G401 (cell line): ENCODE measurements at regions not wholly inside any gene's neighbourhood (a gene's known extent, or its start where the extent isn't known, plus 50 kb on each side); places are given as distances from the start of the nearest gene placed in this dataset.
"Not testable (repeated sequence)": the region's sequence is repeated elsewhere in the genome, so short reads cannot be mapped to it uniquely, and the experiment has no call there.

Experiments
- DNase-seq: peaks from one replicate; pipeline ENCODE4 v3.0.0-alpha.2; 2015; ENCODE audit warnings: low spot score
- in situ Hi-C: cut with HindIII; loops from 2 replicates; pipeline ENCODE4 v1.10.0; 2016; ENCODE audit warnings: low sequenced_read_pairs, mixed read lengths

DNA sequence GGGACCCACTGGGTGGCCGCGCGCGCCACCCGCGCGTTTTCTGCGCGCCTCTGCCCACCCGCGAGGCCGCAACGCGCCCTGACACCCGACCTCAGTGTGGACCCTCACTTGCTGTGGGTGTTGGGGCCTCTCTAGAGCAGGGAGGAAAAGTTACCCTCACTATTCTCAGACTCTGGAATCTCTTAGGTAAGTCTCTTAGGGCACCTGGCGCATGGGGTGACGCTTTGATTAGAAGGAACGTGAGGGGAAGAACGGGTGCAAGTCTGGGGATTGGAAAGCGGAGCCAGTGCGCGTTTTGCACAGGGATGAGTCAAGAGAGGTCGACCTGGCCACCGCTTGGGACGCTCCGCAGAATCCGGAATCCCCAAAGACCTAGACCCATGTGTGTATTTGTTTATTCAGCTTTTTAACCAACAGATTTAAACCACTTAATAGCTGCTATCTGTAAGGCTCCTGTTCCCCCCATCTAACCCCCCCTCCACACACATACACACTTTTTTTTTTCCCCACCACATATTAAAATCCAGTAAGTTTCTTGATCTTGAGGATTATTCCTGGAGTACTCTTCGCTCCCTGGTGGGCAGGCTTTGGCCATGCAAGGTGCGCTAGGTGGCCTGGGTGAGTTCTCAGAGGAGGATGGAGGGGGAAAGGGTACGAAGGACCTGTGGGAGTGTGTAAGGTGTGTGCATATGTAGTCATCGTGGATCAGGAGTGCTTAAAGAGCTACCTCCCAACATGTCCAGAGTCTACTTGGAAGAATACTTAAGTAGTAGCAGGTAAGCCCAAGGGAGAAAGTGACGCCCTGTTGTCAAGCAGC is 169.1 kb upstream of the PPP1R3A start:
- in situ Hi-C loops: no loop called here
- no peak for DNase-seq

DNA sequence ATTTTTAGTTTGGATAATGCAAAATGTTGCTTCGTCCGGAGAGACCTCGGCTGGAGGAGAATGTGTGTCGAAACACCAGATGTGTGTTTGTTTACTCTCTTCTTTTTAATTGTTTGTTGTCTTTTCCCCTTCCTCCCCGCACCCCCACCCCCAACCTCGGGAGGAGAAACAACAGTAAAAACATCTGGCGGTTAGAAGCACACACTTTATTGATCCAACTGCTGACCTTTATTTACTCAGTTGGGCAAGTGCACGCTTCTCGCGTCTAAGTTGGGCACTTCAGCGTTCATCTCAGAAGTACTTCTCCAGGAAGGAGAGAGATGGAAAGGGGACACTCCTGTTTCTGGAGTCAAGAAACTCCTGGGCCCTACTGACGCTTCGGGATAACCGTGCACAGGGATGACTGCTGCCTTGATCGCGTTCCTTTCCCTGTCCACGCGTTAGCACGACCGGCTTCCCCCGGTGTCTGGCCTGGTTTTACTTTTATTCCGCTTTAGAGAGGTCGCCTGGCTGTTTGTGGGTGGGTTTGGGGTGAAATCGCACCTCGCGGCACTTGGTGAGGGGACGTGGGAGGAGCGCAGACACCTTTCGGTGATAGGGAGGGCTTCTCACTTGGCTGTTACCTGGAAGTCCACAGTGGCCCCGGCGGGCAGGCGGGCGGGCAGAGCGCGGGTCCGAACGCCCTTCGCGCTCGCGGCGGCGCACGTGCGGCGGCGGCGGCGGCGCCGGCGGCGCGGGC is 168.3 kb upstream of the PPP1R3A start:
- in situ Hi-C loops: no loop called here

DNA sequence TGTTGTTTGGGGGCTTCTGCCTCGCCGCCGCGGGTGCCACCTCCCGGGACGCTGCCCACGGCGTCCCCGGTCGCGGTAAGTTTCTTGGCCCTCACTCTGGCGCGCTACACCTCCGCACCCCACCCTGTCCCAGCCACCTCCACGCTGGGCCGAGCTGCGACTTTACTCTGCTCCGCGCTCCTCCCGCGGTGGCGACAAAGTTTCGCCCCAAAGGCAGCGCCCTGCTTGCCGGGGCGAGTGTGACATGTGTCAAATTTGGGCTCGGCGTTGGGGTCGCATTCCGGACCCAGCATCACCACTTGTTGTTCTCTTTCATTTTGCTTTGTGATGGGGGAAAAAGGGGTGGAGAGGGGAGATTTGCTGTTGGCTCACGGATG is 167.7 kb upstream of the PPP1R3A start:
- in situ Hi-C loops: no loop called here

More for the DNA sequence above, 168.3 kb upstream of the PPP1R3A start:
- no peak for DNase-seq

DNA sequence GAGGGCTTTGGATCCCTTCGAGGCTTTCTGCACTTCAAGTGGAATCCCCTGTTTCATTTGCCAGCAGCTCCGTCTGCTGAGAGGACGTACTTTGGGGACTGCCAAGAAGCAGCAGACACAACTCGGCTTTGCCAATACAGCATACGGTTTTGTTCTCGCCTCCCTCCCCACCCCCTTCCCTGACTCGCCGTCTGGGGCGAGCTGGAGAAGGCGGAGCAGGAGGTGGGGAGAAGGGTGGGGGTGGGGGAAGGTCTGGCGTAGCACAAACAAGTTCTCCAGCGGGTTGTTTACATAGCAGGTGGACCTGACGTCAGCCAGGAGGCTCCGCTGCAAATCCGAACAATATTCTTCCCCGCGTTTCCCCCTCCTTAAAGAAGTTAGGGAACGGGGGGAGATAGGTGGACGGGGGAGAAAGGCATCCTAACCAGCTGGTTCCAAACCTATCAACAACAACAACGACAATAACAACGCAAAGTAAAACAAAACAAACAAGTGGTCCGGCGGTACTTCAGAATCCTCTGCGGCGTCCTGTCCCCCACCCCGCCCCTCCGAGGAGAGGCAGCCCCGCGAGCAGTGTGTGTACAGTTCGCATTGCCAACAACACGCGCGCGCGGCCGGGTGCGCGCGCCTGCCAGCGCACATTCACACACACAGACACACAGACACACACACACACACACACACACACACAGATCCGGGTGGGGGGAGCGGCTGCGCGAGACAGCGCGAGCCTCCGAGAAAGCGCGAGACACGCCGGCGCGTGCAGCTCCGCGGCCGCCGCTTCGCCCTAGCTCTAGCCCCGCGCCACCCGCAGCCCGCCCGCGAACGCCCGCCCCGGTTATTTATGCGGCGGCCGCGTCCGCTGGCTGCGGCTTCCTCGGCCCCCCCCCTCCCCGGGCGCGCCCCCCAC is 167.0 kb upstream of the PPP1R3A start:
- in situ Hi-C loops: no loop called here
- peak; percentile 8 for DNase-seq

More for the DNA sequence above, 167.7 kb upstream of the PPP1R3A start:
- DNase-seq: no peak

DNA sequence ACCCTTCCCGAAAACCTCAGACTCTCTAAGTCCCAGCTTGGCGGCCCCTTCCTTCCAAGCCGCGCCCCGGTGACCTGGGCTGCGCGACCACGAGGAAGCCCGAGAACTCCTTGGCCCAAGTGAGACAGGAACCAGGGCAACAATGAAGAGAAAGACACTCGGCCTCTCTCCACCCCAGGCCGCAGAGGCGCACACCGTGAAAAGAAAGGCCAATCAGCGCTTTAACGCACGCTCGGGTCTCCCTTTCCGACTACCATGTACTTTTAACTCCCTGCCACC is 166.4 kb upstream of the PPP1R3A start:
- in situ Hi-C loops: no loop called here
- no peak for DNase-seq

DNA sequence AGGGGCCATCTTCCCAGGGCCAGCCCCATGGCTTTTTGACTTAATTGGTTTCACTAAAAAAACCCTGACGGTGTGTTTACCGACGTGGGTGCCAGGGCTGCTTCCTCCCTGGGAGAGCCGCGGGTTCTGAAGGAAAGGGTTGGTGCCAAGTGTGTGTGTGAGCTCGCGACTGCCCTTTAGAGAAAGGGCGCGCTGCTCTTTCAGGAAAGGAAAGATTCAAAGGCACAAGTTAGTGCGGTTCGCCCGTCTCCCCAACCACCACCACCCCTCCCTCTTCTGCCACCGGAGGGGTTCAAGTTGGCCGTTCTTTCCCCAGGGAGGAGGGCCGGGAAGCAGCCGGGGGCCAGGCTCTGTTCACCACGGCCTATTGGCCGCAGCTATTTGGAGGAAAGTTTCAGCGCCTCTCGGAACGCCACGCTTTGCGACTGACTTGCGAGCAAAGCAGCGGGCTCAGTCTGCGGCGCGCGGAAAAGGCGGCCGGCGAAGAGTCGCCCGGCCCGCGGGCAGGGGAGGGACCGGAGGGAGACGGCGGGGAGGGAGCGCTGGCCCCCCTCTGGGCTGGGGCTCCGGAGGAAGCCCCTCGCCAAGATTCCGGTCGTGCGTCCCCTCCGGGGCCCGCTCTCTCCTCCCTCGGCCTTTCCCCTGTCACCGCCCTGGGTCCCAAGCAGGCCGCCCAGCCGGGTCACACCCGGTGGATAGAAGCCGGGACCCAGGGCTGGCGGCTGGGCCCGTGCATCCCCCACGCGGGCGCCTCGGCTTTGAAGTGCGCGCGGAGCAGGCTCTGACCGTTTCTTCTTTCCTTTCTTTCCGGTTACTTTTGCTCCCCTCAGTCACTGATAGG is 165.9 kb upstream of the PPP1R3A start:
- in situ Hi-C loops: no loop called here
- DNase-seq: no peak

DNA sequence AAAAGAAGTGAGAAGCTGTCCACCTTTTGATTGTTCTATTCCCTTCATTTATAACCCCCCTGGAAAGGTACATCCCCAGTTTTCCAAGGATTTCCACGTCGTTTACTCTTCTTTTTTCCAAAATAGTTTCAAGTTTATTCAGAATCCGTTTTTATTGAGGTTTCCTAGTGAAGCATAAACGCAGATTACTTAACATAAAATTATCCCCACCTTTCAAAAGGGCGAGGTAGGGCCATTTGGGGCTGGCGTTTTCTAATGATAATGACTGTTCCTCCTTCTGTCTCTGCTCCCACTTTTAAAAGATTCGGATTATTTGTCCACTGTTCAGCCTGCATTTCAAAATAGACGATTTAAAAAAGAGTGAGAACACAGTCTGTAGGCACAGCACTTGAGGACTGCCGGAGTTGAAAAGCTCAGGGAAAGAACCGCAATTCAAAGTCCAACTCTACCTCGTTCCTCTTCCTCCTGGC is 165.2 kb upstream of the PPP1R3A start:
- in situ Hi-C loops: no loop called here
- no peak for DNase-seq

DNA sequence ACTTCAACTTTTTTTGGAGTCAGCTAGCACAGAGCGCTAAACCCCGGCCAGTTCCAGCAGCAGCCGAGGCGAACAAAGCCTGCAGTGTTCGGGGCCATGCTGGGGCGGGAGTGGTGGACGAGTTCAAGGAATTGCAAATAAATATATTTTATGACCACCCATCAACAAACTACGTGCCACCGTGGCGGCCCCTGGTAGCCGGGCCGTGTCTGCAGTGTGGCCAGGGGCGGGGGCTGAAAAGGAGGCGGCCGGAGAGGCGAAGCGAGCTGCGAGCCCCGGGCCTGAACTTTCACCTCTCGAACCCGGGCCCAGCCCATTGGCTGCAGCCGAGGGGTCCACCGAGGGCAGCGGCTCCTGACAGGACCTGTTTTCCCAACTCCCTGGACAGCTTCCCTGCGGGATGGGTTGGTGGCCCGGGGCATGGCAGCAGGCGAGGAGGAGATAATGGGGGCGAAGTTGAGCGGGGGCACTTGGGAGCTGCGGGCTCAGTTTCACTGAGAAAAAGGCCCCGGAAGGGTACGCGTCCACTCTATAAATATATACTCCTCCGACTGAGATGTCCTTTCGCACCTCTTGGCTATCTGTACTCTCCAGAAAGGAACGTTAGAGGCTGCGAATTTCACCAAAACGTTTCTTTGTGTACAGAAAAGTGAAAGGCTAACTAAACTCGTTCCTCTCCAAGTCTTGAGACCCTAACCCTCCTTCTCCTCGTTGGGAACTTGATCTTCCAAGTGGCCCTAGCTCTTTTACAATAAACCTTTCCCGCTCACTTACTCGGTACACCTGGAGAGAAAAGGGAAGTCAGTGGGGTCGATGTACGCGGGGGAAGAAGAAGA is 164.6 kb upstream of the PPP1R3A start:
- in situ Hi-C loops: no loop called here

DNA sequence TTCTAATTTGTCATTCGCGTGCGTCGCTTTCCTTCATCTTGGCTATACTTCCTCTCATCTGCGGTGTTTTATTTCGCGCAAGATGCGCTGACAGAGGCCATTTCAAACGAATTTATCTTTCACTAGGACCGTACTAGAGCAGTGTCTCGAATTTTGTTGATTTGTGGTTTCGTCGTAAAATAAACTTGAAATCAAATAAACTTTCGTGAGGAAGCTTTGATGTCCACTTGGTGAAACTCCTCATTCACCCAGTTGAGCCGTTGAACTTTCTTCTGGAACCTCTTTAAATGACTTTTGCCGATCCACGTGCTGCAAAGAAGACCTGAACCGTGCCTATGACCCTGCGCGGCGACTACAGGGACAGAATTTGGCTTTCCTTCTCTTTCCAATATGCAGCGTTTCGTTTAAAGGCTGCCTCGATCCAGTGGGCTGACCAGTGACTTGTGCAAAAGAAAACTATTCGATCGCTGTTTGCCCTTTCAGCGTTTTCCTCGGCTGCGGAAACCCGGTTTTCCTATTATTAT is 163.9 kb upstream of the PPP1R3A start:
- in situ Hi-C loops: no loop called here
- DNase-seq: no peak

More for the DNA sequence above, 164.6 kb upstream of the PPP1R3A start:
- no peak for DNase-seq

DNA sequence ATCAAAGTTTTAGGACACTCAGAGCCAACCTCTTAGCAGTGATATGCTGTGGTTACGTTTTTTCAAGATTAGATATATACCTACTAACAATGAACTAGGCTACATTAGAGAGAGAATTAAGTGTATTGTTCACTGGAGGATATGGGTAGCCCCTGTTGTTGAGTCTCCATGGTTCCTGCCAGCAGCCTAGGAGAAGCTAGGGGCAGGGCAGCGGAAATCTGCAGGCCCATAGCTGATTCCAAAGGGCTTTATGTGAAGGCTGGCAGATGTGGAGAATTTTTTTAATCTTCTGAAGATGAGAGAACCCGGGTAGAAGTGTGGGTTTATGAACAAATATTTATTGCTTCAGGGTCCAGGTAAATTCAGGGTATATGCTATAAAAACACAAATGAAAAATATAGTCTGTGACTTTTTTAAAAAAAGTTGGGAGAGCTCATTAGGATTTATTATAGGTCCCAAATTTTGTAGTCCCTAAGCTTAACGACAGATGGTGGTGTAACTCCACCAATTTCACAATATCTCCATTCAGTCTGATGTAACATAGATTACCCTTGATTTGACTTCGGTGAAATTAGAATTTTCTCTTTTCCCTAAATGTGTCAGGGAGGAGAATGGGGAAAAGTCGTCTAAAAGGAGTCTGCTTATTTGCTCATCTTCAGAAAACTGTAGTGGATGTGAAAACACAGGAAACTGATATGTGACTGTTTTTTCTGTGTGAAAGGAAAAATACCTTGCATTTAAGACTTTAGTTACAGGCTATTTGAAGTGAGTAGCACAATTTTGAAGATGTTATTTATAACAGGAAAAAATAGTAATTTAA is 163.0 kb upstream of the PPP1R3A start:
- in situ Hi-C loops: no loop called here
- peak; percentile 11 for DNase-seq

DNA sequence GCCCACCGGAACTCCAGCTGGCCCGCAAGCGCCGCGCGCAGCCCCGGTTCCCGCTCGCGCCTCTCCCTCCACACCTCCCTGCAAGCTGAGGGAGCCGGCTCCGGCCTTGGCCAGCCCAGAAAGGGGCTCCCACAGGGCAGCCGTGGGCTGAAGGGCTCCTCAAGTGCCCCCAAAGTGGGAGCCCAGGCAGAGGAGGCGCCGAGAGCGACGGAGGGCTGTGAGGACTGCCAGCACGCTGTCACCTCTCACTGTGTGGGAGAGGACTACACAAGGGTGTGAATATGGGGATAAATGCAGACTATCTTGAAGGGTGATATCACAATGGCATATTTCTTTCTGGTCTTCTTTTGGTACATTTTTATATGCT is 158.3 kb upstream of the PPP1R3A start:
- DNase-seq, in situ Hi-C loops: not testable (repeated sequence)

DNA sequence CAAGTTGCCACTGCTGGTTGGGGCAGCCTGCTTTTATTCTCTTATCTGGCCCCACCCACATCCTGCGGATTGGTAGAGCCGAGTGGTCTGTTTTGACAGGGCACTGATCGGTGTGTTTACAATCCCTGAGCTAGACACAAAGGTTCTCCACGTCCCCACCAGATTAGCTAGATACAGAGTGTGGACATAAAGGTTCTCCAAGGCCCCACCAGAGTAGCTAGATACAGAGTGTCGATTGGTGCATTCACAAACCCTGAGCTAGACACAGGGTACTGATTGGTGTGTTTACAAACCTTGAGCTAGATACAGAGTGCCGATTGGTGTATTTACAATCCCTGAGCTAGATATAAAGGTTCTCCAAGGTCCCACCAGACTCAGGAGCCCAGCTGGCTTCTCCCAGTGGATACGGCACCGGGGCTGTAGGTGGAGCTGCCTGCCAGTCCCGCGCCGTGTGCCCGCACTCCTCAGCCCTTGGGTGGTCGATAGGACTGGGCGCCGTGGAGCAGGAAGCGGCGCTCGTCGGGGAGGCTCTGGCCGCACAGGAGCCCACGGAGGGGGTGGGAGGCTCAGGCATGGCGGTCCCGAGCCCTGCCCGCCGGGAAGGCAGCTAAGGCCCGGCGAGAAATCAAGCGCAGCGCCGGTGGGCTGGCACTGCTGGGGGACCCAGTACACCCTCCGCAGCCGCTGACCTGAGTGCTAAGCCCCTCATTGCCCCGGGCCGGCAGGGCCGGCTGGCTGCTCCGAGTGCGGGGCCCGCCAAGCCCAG is 157.8 kb upstream of the PPP1R3A start:
- DNase-seq, in situ Hi-C loops: not testable (repeated sequence)

DNA sequence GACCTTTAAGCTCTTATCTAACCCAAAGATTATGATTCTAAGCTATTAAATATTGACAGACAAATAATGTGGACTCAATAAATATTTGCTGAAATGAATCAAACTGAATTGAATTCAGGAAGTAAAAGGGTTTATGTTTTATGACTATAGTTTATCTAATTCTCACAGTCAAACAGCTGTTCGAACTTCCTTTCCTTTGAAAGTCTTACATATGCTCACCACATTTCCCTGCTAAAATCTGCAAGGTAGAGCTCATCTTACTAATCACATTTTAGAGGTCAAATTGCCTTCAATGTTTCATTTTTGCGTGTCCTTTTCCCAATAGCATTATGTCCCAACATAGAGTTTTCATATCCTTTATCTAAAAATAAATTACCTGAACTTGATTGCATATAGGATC is 154.9 kb upstream of the PPP1R3A start:
- no peak for DNase-seq

DNA sequence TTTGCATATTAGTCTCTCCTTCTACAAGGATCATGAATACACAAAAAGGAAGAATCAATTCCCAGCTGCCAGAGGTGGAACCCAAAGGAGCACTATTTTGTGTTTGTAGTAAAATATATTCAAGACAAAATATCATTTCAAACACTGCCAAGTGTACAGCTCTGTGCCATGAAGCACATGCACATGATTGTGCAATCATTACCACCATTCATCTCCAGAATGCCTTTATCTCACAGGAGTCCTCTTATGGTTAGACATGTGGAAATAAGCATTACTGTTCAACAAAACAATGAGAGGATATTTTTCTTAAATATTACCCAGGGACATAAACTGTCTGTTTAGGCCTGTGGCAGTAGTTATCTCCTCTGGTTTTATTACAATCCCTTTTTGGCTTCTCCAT is 151.4 kb upstream of the PPP1R3A start:
- in situ Hi-C loops: no loop called here
- no peak for DNase-seq

More for the DNA sequence above, 154.9 kb upstream of the PPP1R3A start:
- in situ Hi-C loops: no loop called here

DNA sequence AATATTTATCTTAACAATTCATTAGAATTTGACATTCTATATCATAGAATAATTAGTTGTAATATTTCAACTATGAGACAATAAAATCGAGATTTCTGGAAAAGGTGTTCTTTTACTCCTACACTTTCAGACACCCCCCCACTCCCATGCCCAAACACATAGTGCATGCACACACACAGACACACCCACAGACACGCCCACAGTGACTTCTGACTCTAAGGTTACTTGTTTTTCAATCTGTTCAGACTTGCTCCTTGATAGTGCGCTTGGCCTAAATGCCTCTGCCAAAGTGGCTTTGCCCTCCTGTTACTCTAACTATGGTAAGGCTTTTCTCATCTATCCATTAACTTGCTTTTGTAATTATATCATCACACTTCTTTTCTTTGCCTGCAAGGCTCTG is 144.0 kb upstream of the PPP1R3A start:
- no peak for DNase-seq
- in situ Hi-C loops: no loop called here

DNA sequence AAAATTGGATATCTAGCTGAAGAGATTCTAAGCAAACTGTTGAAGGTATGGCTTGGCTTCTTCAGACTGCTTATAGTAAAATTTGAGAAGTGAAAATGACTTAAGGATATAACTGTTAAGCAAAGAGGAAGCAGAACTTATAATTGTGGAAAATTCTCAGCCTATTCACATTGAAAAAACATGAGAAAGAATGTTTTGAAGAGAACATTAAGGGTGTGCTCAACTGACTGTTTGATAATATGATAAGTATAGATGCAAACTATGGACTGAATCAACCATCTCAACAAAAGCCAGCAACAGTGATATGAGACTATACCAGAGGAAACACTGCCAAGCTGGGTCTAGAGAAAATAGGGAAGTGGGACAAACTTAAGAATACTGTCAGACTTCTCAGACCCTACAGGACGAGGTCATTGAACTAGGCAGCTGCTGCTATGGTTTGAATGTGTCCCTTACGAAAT is 133.1 kb upstream of the PPP1R3A start:
- DNase-seq: no peak
- in situ Hi-C loops: no loop called here
